Hindlimb muscle (tissue), 1 donor: ENCODE measurements at regions not wholly inside any gene's neighbourhood (a gene's known extent, or its start where the extent isn't known, plus 50 kb on each side); places are given as distances from the start of the nearest gene placed in this dataset.

Source experiments
- DNase-seq: peaks from one replicate; pipeline ENCODE4 v3.0.0-alpha.2; 2013

GRCh38 chr10:120983721-120984120 lies 132.6 kb downstream of the WDR11 start:
- no peak for DNase-seq

GRCh38 chr10:120984221-120984620 lies 133.1 kb downstream of the WDR11 start:
- no peak for DNase-seq

DNA sequence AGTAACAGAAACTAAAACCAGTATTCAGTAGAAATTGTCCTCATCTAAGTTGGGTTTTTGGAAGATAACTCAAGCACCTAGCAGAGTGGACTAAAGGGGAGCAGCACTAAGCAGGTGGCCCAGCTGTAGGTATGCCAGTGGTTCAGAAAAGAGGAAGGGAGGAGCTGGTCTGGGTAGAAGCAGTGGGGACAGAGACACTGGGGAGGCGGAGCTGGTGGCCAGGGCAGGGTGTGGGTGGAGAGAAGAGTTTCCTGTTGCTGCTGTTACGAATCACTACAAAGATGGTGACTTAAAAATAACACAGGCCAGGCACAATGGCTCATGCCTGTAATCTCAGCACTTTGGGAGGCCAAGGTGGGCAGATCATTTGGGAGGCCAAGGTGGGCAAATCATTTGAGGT lies 136.2 kb downstream of the WDR11 start:
- DNase-seq, result no peak

GRCh38 chr10:120988751-120989150 lies 137.6 kb downstream of the WDR11 start:
- no peak for DNase-seq

- no peak for DNase-seq
Measured at GRCh38 chr10:120989279-120989678, 138.1 kb downstream of the WDR11 start.

DNA sequence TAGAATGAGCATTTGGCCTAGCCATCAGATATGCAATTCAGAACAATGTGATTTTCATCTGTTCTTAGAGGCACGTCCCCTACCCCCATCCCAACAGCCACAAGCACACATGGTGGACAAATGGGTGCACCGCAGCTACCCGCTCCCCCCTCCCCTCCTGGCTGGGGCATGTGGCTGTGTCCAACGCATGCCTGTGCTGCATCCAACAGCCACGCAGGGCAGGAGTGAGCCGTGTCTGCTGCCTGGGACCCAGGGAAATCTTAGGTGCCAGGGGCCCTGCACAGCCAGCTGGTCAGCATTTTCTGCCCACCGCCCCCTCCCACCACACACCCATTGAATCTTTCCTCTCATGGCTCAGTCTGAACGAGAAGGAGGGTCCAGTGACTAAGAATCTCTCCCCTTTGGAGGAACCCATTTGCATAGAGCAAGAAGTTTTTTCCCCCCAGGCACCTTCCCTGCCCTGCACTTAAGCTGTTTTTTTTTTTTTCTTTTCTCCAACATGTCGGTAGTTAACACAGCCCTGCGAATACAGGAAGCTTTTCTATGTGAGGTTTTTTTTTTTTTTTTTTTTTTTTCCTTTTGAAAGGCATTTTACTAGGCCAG lies 138.9 kb downstream of the WDR11 start:
- DNase-seq, result no peak

DNA sequence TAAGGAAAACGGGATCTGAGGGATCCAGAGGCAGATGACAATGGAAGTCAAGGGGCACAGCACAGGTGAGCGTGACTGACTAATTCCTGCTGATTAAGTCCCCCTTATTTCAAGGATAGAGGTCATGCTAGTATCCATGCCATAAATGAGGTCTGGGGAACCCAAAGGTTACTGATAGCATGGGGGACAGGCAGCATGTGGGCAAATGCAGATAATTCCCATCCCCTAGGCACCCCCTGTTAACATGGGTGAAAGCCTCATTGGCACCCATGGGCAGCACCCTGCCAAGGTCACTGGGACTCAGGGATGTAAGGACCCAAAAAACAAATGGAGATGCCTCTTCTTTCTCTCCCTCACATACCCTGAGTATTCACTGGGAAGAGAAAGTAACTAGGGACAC lies 139.7 kb downstream of the WDR11 start:
- DNase-seq, result no peak

DNA sequence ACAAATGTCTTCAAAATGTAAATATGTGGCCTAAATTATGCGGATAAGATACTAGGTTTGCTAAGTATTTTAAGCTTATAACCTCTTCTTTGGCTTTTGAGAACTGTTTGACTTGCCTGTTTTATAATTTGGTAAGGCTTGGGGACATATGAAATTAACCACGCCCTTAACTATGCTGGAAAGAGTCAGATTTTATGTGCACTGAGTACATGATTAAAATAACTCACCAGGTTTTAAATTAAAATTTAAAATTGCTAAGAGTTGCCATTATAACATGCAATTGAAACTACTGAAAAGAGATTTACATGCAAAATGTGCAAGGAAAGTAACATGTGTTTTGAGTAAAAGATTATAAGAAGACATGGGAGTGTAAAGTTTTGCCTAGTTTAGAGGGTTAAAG lies 141.9 kb downstream of the WDR11 start:
- no peak for DNase-seq

DNA sequence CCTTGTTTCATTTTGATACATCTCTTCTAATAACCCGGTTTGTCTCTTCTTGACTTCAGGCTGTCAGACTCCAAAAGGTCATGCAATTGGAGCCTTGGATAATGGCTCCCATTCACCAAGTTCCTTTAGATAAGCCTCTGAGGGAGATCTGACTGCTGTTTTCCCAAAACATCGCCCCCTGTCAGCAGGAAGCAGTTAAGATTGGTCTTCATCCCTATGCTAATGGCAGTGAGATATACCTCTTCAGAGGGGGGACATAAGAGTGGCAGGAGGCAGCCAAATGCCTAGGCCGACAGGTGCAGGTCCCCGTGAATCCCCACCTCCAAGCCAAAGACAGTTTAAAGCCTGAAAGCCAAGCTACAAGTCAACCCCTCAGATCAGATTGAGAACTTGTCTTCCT lies 144.6 kb downstream of the WDR11 start:
- DNase-seq, result no peak

GRCh38 chr10:120996456-120997034 lies 145.4 kb downstream of the WDR11 start:
- DNase-seq, result no peak

- no peak for DNase-seq
Measured at GRCh38 chr10:120997313-120997712, 146.2 kb downstream of the WDR11 start.

- DNase-seq, result no peak
Measured at GRCh38 chr10:120997756-120998155, 146.6 kb downstream of the WDR11 start.

GRCh38 chr10:120998251-120998650 lies 147.1 kb downstream of the WDR11 start:
- no peak for DNase-seq

- no peak for DNase-seq
Measured at GRCh38 chr10:120998782-120999285, 147.7 kb downstream of the WDR11 start.

DNA sequence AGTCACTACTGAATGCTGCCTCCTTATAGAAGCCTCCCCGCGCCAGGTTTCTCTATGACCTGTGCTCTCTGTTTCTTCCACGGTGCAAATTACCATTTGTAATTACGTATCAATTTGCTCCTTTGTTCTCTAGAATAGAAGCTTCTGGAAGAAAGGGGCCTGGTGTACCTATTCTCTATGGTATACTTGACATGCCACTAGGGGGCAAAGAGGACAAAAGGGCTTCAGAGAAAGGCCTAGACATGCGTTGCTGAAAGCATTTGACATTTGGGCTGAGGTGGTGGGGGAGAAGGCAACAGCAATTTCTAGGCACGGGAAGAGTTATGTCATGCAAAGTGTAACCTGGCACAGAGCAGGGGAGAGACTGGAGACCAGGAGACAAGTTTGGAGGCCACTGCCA lies 148.7 kb downstream of the WDR11 start:
- DNase-seq, result no peak

- no peak for DNase-seq
Measured at GRCh38 chr10:121002586-121003205, 151.5 kb downstream of the WDR11 start.

- no peak for DNase-seq
Measured at GRCh38 chr10:121005948-121006587, 154.9 kb downstream of the WDR11 start.

DNA sequence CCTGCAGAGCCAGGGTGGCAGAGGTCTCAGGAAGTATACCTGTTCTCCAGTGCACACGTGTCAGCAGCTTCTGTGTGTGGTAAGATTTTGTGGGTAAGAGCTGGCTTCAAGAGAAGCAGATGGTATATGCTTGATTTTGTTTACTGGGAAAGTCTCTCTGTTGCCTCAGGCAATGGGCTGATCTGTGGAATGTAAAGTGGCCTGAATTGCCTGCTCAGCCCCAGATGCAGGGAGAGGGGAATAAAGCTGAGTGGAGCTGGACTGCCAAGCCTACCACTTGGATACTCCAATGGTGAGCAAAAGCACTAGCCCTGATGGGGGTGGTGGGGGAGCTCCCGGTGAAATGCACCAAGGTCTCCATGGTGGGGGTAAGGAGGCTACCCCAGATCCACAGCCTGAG lies 156.1 kb downstream of the WDR11 start:
- DNase-seq, result no peak

GRCh38 chr10:121015916-121016315 lies 164.8 kb downstream of the WDR11 start:
- DNase-seq, result no peak

GRCh38 chr10:121024905-121025584 lies 173.9 kb downstream of the WDR11 start:
- DNase-seq, result no peak

GRCh38 chr10:121025731-121026130 lies 174.6 kb downstream of the WDR11 start:
- no peak for DNase-seq

- DNase-seq, result no peak
Measured at GRCh38 chr10:121027371-121027770, 176.2 kb downstream of the WDR11 start.

DNA sequence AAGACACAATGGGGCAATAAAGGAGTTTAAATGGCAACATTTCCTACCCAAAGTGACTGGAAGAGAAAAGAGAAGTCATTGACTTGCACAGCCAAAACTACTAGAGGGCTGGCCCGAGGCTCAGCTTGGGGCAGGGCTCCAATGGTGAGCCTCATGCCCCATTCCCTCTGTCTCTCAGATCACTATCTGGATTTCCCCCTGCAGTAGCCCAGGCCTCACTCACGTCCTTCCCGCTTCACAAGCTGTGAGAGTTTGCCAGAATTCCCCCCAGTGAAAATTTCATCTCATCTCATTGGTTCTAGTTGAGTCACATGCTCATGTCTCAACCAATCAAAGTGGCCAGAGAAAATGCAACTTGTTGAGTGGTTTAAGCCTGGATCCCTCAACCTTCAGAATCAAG lies 181.3 kb downstream of the WDR11 start:
- DNase-seq, result no peak
